ENCODE measurements at regions not wholly inside any gene's neighbourhood (a gene's known extent, or its start where the extent isn't known, plus 50 kb on each side); places are given as distances from the start of the nearest gene placed in this dataset.

GRCh38 chrX:110955706-110956105, 140.3 kb upstream of the PAK3 start:
- TF ChIP-seq, protein P1, sequence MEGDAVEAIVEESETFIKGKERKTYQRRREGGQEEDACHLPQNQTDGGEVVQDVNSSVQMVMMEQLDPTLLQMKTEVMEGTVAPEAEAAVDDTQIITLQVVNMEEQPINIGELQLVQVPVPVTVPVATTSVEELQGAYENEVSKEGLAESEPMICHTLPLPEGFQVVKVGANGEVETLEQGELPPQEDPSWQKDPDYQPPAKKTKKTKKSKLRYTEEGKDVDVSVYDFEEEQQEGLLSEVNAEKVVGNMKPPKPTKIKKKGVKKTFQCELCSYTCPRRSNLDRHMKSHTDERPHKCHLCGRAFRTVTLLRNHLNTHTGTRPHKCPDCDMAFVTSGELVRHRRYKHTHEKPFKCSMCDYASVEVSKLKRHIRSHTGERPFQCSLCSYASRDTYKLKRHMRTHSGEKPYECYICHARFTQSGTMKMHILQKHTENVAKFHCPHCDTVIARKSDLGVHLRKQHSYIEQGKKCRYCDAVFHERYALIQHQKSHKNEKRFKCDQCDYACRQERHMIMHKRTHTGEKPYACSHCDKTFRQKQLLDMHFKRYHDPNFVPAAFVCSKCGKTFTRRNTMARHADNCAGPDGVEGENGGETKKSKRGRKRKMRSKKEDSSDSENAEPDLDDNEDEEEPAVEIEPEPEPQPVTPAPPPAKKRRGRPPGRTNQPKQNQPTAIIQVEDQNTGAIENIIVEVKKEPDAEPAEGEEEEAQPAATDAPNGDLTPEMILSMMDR (IDR thresholded peaks at IDR 0.05; ENCODE audit: extremely low read depth, insufficient read depth, missing control alignments) = no peak
- in situ Hi-C loops (cut with MboI; ENCODE audit: low pct_unique_long_range_greater_than_20kb, low sequenced_read_pairs, unreplicated experiment) = no loop called here
- DNase-seq (ENCODE audit: low spot score) = no peak

GRCh38 chrX:110954428-110955100, 141.4 kb upstream of the PAK3 start:
- TF ChIP-seq, protein P1 (IDR thresholded peaks at IDR 0.05; ENCODE audit: extremely low read depth, insufficient read depth, missing control alignments) = no peak
- in situ Hi-C loops (cut with MboI; ENCODE audit: low pct_unique_long_range_greater_than_20kb, low sequenced_read_pairs, unreplicated experiment) = no loop called here
- DNase-seq (ENCODE audit: low spot score) = no peak

- TF ChIP-seq, protein P1 (IDR thresholded peaks at IDR 0.05; ENCODE audit: extremely low read depth, insufficient read depth, missing control alignments) = no peak
- in situ Hi-C loops (cut with MboI; ENCODE audit: low pct_unique_long_range_greater_than_20kb, low sequenced_read_pairs, unreplicated experiment) = no loop called here
- DNase-seq (ENCODE audit: low spot score) = no peak
These were observed 144.3 kb upstream of the PAK3 start for GRCh38 chrX:110951472-110952269.

DNA sequence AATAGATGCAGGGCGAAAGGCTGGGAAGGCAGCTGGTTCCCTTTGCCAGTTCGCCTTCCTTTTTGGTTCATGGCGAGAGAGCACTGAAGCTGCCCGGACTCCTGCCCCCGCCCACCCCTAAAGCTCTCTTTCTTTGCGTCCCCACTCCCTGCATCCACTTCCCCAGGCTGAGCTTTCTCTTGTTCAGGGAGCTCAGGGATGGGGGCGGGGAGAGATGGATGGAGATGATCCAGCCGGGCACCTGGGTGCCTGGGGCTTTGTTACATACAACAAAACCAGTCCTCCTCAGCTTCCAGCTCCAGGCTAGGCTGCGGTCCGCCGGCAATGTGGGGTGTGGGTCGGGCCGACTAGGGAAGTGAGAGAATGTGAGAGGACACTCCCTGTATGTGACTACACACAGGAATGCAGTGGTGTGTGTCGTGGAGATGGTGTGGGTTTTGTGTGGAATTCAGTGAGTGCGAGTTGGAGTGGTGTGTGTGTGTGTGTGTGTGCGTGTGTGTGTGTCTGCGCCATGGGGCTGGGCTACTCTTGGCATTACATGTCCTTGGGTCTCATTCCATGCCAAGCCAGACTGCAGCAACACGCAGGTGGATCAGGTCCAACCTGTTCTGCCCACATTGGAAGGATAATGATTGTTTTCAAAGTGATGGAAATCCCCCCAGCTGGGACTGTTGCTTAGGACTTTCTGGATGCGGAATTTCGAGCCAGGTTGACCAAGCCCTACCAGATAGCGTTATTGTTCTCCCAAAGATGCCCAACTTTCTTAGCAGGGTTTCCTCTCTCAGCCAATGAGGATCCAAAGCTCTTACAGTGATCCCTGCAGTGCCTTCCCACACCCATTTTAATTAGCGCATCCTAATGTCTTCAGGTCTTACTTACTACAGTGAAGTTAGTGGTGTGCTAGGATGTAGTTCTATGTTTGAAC, 149.4 kb upstream of the CHRDL1 start:
- in situ Hi-C loops (cut with MboI; ENCODE audit: low pct_unique_long_range_greater_than_20kb, low sequenced_read_pairs, unreplicated experiment) = no loop called here

GRCh38 chrX:110944311-110944750, 148.7 kb upstream of the CHRDL1 start:
- in situ Hi-C loops (cut with MboI; ENCODE audit: low pct_unique_long_range_greater_than_20kb, low sequenced_read_pairs, unreplicated experiment) = no loop called here
- no peak for DNase-seq (ENCODE audit: low spot score)
- TF ChIP-seq, protein P1 (IDR thresholded peaks at IDR 0.05; ENCODE audit: extremely low read depth, insufficient read depth, missing control alignments) = no peak

More for the DNA sequence above, 149.4 kb upstream of the CHRDL1 start:
- TF ChIP-seq, protein P1 (IDR thresholded peaks at IDR 0.05; ENCODE audit: extremely low read depth, insufficient read depth, missing control alignments) = no peak
- no peak for DNase-seq (ENCODE audit: low spot score)

- no peak for DNase-seq (ENCODE audit: low spot score)
- TF ChIP-seq, protein P1 (IDR thresholded peaks at IDR 0.05; ENCODE audit: extremely low read depth, insufficient read depth, missing control alignments) = no peak
- in situ Hi-C loops (cut with MboI; ENCODE audit: low pct_unique_long_range_greater_than_20kb, low sequenced_read_pairs, unreplicated experiment) = no loop called here
These were observed 146.3 kb upstream of the CHRDL1 start for GRCh38 chrX:110941906-110942305.
